ENCODE measurements at regions not wholly inside any gene's neighbourhood (a gene's known extent, or its start where the extent isn't known, plus 50 kb on each side); places are given as distances from the start of the nearest gene placed in this dataset.

DNA sequence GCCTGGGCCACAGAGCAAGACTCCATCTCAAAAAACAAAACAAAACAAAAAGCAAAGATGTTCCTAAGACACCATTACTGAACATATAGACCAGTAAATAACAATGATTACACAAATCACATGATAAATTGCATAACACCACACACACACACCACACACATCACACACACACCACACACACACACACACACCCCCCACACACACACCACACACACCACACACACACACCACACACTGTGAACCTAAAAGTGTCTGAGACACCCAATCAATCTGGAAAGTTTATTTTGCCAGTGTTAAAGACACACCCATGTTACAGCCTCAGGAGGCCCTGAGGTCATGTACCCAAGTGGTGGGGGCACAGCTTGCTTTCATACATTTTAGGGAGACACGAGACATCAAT lies 62.6 kb upstream of the ASAP2 start:
- CTCF ChIA-PET: interaction anchor here (1.0 to 2.3 kb wide), 2 partner anchors 62 to 189 kb away, joined by 3 to 7 read pairs; partner anchors contain the start of gene ASAP2
- TF ChIP-seq, protein P1, sequence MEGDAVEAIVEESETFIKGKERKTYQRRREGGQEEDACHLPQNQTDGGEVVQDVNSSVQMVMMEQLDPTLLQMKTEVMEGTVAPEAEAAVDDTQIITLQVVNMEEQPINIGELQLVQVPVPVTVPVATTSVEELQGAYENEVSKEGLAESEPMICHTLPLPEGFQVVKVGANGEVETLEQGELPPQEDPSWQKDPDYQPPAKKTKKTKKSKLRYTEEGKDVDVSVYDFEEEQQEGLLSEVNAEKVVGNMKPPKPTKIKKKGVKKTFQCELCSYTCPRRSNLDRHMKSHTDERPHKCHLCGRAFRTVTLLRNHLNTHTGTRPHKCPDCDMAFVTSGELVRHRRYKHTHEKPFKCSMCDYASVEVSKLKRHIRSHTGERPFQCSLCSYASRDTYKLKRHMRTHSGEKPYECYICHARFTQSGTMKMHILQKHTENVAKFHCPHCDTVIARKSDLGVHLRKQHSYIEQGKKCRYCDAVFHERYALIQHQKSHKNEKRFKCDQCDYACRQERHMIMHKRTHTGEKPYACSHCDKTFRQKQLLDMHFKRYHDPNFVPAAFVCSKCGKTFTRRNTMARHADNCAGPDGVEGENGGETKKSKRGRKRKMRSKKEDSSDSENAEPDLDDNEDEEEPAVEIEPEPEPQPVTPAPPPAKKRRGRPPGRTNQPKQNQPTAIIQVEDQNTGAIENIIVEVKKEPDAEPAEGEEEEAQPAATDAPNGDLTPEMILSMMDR (IDR thresholded peaks at IDR 0.05; ENCODE audit: unreplicated experiment): no peak
- Mint-ChIP-seq H3K27me3 (ENCODE audit: unreplicated experiment) (no peaks in the 10 kb centered on the region), H3K9me3 (ENCODE audit: low read depth, unreplicated experiment) (no peaks in the 10 kb centered on the region), H3K27ac (ENCODE audit: unreplicated experiment) (peak overlapping the region; percentile 12), H3K36me3 (ENCODE audit: insufficient read depth, unreplicated experiment) (peaks cover 13% of the 10 kb centered on the region), H3K4me1 (ENCODE audit: low read depth, unreplicated experiment) (peaks cover 18% of the 10 kb centered on the region), H3K4me3 (ENCODE audit: low read depth, unreplicated experiment) (no peak overlapping the region)
- intact Hi-C loops (cut with micrococcal nuclease; ENCODE audit: unreplicated experiment): loop anchor here (5.0 kb wide), 2 partner anchors 88 to 143 kb away; no protein-coding TSS in a partner anchor
- DNase-seq: no peak
- BruUV-seq (replicated peaks): no TSS peak

DNA sequence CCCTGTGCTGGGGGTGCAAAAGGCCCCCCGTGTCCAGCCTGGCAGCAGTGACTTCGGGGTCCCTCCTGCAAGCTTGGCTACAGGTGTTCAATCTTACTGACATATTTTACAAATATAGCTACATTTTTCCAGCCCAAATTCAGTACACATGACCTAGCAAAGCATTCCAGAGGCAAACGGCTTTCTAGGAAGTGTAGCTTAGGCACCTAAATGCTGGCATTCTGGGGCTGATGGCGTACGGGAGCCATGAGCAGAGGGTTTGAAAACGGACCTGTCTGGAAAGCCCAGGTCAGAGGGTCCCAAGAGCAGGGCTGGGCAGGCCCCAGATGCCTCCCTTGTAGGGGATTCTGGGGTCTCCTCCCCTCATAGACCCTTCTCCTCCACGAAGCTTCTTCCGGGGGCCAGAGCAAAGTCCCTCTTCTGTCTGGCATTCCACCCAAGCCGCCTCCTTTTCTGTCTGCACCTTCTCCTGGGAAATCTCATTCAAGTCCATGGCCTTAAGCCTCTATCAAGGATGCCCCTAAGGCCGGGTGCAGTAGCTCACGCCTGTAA lies 63.3 kb upstream of the ASAP2 start:
- Mint-ChIP-seq H3K27me3 (ENCODE audit: unreplicated experiment) (no peaks in the 10 kb centered on the region), H3K36me3 (ENCODE audit: insufficient read depth, unreplicated experiment) (peaks cover 13% of the 10 kb centered on the region), H3K4me3 (ENCODE audit: low read depth, unreplicated experiment) (peak overlapping the region; percentile 45), H3K27ac (ENCODE audit: unreplicated experiment) (no peak overlapping the region), H3K9me3 (ENCODE audit: low read depth, unreplicated experiment) (no peaks in the 10 kb centered on the region), H3K4me1 (ENCODE audit: low read depth, unreplicated experiment) (peaks cover 18% of the 10 kb centered on the region)
- intact Hi-C loops (cut with micrococcal nuclease; ENCODE audit: unreplicated experiment): loop anchor here (1.0 to 5.0 kb wide), 3 partner anchors 89 to 190 kb away; no protein-coding TSS in a partner anchor
- CTCF ChIA-PET: interaction anchor here (0.6 to 2.3 kb wide), 14 partner anchors 27 to 648 kb away, joined by 3 to 10 read pairs (median 4); partner anchors contain the start of gene ASAP2
- TF ChIP-seq, protein P1 (IDR thresholded peaks at IDR 0.05; ENCODE audit: unreplicated experiment): no peak
- no peak for DNase-seq
- no TSS peak for BruUV-seq (replicated peaks)

DNA sequence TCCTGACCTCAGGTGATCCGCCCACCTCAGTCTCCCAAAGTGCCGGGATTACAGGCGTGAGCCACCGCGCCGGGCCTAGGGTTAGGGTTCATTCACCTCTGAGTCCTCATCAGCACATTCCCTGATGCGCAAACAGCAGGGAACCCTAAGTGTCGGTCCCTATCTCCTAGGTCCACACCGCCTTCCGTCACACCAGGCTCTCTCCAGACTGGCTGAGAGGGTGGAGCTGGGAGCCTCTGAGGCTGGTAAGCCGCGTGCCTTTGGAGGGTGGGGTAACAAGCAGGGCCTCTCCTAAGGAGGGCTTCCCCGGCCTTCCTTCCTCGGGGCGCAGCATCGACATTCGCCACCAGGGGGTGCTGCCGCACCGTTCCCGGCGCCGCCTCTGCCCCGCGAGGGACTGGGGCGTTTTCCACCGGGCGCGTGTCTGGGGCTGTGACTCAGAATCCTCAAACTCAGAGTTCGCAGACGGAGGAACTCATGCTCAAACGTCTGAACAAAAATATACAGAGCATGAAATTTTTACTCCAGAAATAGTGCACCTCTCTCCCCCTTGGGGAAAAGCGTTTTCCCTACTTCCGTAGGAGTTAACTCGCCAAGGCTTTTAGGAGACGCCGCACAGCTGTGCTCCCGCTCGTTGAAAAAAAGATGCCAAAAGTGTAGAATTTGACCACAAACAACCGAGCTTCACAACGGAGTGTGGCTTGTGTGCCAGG lies 63.9 kb upstream of the ASAP2 start:
- Mint-ChIP-seq H3K4me3 (ENCODE audit: low read depth, unreplicated experiment) (peak overlapping the region; percentile 45), H3K27me3 (ENCODE audit: unreplicated experiment) (no peaks in the 10 kb centered on the region), H3K4me1 (ENCODE audit: low read depth, unreplicated experiment) (peaks cover 18% of the 10 kb centered on the region), H3K9me3 (ENCODE audit: low read depth, unreplicated experiment) (no peaks in the 10 kb centered on the region), H3K36me3 (ENCODE audit: insufficient read depth, unreplicated experiment) (peaks cover 13% of the 10 kb centered on the region), H3K27ac (ENCODE audit: unreplicated experiment) (no peak overlapping the region)
- peak; percentile 96 for DNase-seq
- CTCF ChIA-PET: interaction anchor here (0.6 to 2.3 kb wide), 17 partner anchors 20 to 647 kb away, joined by 3 to 10 read pairs (median 3); partner anchors contain the start of gene ASAP2
- TF ChIP-seq, protein P1 (IDR thresholded peaks at IDR 0.05; ENCODE audit: unreplicated experiment): peak; percentile 97
- intact Hi-C loops (cut with micrococcal nuclease; ENCODE audit: unreplicated experiment): loop anchor here (1.0 to 5.0 kb wide), 4 partner anchors 63 to 191 kb away; no protein-coding TSS in a partner anchor
- no TSS peak for BruUV-seq (replicated peaks)

DNA sequence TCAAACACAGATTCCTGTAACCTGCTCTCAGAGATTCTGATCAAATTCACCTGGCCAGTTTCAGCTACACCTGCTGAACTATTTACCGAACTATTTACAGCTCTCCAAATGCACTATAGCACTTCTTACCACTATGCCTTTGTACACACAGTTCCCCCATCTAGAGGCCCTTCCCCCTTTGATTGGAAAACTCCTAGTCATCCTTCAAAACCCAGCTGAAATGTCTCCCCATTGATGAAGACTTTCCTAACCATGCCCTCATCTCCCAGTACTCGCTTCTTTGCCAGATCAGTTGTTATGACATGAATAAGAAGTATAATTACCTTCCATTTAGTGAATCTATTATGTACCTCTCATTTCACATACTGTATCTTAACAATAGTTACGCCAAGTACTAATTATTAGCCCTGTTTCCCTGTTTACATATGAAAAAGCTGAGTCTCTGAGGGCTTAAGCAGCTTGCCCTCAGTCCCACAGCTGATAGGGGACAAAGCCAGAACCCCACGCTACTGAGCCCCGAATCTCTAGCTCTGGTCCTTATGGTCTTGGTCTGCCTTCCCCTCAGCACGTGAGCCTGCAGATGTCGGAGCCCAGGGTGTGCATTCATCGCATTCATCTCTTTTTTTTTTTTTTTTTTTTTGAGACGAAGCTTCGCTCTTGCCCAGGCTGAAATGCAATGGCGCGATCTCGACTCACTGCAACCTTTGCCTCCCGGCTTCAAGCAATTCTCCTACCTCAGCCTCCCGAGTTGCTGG lies 64.7 kb upstream of the ASAP2 start:
- BruUV-seq (replicated peaks): no TSS peak
- H3K27me3 Mint-ChIP-seq (ENCODE audit: unreplicated experiment): no peaks in the 10 kb centered on the region

More for the DNA sequence above, 64.7 kb upstream of the ASAP2 start:
- no peaks in the 10 kb centered on the region for H3K9me3 Mint-ChIP-seq (ENCODE audit: low read depth, unreplicated experiment)
- H3K27ac Mint-ChIP-seq (ENCODE audit: unreplicated experiment): no peak overlapping the region
- H3K36me3 Mint-ChIP-seq (ENCODE audit: insufficient read depth, unreplicated experiment): peaks cover 13% of the 10 kb centered on the region
- TF ChIP-seq, protein P1 (IDR thresholded peaks at IDR 0.05; ENCODE audit: unreplicated experiment): no peak
- peak overlapping the region; percentile 45 for H3K4me3 Mint-ChIP-seq (ENCODE audit: low read depth, unreplicated experiment)
- DNase-seq: no peak
- peaks cover 18% of the 10 kb centered on the region for H3K4me1 Mint-ChIP-seq (ENCODE audit: low read depth, unreplicated experiment)
- CTCF ChIA-PET: interaction anchor here (0.7 to 2.3 kb wide), 10 partner anchors 21 to 608 kb away, joined by 3 to 8 read pairs (median 4); partner anchors contain the start of gene ASAP2
- intact Hi-C loops (cut with micrococcal nuclease; ENCODE audit: unreplicated experiment): loop anchor here (1.0 to 5.0 kb wide), 3 partner anchors 63 to 145 kb away; no protein-coding TSS in a partner anchor

Data from Calu3 (cell line).